Thoracic aorta (tissue), 2 donors: ENCODE measurements at regions not wholly inside any gene's neighbourhood (a gene's known extent, or its start where the extent isn't known, plus 50 kb on each side); places are given as distances from the start of the nearest gene placed in this dataset.

Experiments
- ATAC-seq: fragments of 150-250 bp; one replicate; pipeline ENCODE4 v1.8.0; 2017; ENCODE audit warnings: low read depth; ENCODE audit not compliant: insufficient number of reproducible peaks, low FRiP score
- DNase-seq: peaks from one replicate; pipeline ENCODE4 v3.0.0-alpha.2; 2020; ENCODE audit warnings: low spot score
- H3K27ac ChIP-seq, 2 donors: fragments of 200-600 bp; sonication (generic); 1 replicate in 1 of 2; 2 replicates in 1 of 2; pipeline ENCODE4 v1.5.1; 2016; ENCODE audit warnings: mild to moderate bottlenecking in 2 of 2, moderate library complexity in 2 of 2
- H3K27me3 ChIP-seq: fragments of 200-600 bp; sonication (generic); replicated peaks from 2 replicates; pipeline ENCODE4 v1.6.0; 2016; ENCODE audit warnings: mild to moderate bottlenecking; ENCODE audit not compliant: insufficient read depth
- H3K36me3 ChIP-seq: fragments of 200-600 bp; sonication (generic); one replicate; pipeline ENCODE4 v1.5.1; 2016
- H3K4me1 ChIP-seq, 2 donors: fragments of 200-600 bp; sonication (generic); 1 replicate in 1 of 2; 2 replicates in 1 of 2; pipeline versions ENCODE4 v1.5.1 to v1.6.0; 2016; ENCODE audit warnings: low read depth in 2 of 2, mild to moderate bottlenecking in 1 of 2; ENCODE audit not compliant: control insufficient read depth in 1 of 2
- H3K4me3 ChIP-seq: fragments of 200-600 bp; sonication (generic); 2 replicates; pipeline ENCODE4 v1.5.1; 2016; ENCODE audit warnings: mild to moderate bottlenecking
- H3K9me3 ChIP-seq: fragments of 200-600 bp; sonication (generic); 2 replicates; pipeline ENCODE4 v1.5.1; 2016
- CTCF ChIP-seq: fragments of 200-600 bp; sonication (generic); IDR thresholded peaks from one replicate; pipeline ENCODE4 v1.5.1; 2019; ENCODE audit warnings: antibody characterized with exemption

DNA sequence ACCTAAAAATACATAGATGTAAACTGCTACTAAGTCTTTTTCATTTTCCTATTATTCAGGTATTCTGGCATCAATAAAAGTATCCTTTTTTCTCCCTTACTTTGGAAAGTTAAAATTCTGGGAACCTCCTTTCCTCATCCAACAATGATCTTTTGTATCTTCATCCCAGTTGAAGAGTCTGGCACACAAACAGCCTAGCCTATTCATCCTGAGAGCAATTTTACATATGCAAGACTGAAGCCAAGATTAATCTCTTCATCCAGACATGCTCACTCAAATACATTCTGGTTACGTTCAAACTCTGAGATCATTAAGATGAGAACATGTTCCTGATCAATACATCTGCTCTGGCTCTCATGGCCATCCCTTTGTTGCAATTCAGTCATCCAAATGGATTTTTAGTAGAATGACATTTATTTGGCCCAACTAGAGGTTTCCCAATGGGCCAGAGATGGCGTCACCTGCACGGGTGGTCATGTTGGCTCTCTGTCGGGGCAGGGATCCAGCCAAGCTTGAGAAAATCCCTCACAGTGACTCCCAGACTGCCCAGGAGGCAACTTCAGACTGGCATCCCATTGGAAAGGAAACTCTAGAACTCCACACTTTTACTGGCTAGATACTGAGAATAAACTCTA, 135.3 kb upstream of the VCX2 start:
- no peak for TF ChIP-seq CTCF
- H3K9me3 ChIP-seq, result no peaks in the 10 kb centered on the region
- H3K4me3 ChIP-seq, result no peak overlapping the region
- no peak overlapping the region for H3K27ac ChIP-seq
- no peaks in the 10 kb centered on the region for H3K4me1 ChIP-seq
- no peaks in the 10 kb centered on the region for H3K27me3 ChIP-seq
- DNase-seq (no peak), ATAC-seq (no peak)
- no peaks in the 10 kb centered on the region for H3K36me3 ChIP-seq

GRCh38 chrX:8310409-8310808, 139.3 kb upstream of the VCX2 start:
- Histone ChIP-seq H3K9me3 (no peaks in the 10 kb centered on the region), H3K4me1 (no peaks in the 10 kb centered on the region), H3K27me3 (no peaks in the 10 kb centered on the region), H3K36me3 (no peaks in the 10 kb centered on the region), H3K27ac (no peak overlapping the region), H3K4me3 (no peak overlapping the region)
- DNase-seq (no peak), ATAC-seq (no peak)
- TF ChIP-seq CTCF, result no peak

GRCh38 chrX:8313844-8314243, 142.8 kb upstream of the VCX2 start:
- Histone ChIP-seq H3K27me3 (no peaks in the 10 kb centered on the region), H3K4me3 (no peak overlapping the region), H3K4me1 (no peaks in the 10 kb centered on the region), H3K27ac (no peak overlapping the region), H3K9me3 (no peaks in the 10 kb centered on the region), H3K36me3 (no peaks in the 10 kb centered on the region)
- no peak for DNase-seq
- no peak for TF ChIP-seq CTCF
- no peak for ATAC-seq

DNA sequence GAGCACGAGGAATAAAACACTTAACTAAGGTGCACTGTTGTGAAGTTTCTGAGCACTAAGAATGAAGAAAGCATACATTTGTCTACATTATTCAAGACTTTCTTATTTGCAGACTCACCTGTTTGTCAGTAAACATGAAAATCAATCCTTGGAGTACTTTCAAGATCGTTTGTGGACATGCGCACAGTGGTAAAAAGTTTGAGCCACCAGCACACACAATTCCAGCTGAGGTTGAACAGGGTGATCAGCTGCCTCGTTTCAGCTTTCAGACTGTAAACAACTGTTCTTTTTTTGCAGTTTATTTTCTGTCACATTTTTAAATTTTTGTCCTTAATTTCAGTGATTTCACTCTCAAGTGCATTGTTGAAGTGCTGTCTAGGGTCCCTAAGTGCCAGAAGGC, 143.8 kb upstream of the VCX2 start:
- ATAC-seq, result no peak
- no peaks in the 10 kb centered on the region for H3K27me3 ChIP-seq

GRCh38 chrX:8319359-8319758, 145.3 kb upstream of the VCX3B start:
- no peak overlapping the region for H3K27ac ChIP-seq
- no peaks in the 10 kb centered on the region for H3K36me3 ChIP-seq
- TF ChIP-seq CTCF, result no peak
- no peak for DNase-seq
- H3K9me3 ChIP-seq, result no peaks in the 10 kb centered on the region
- no peaks in the 10 kb centered on the region for H3K27me3 ChIP-seq
- no peak overlapping the region for H3K4me3 ChIP-seq
- no peaks in the 10 kb centered on the region for H3K4me1 ChIP-seq
- ATAC-seq, result no peak

More for the DNA sequence above, 143.8 kb upstream of the VCX2 start:
- no peak overlapping the region for H3K27ac ChIP-seq
- no peaks in the 10 kb centered on the region for H3K36me3 ChIP-seq
- H3K4me1 ChIP-seq, result no peaks in the 10 kb centered on the region
- DNase-seq, result no peak
- no peaks in the 10 kb centered on the region for H3K9me3 ChIP-seq
- no peak for TF ChIP-seq CTCF
- no peak overlapping the region for H3K4me3 ChIP-seq
